ENCODE measurements at regions not wholly inside any gene's neighbourhood (a gene's known extent, or its start where the extent isn't known, plus 50 kb on each side); places are given as distances from the start of the nearest gene placed in this dataset.

DNA sequence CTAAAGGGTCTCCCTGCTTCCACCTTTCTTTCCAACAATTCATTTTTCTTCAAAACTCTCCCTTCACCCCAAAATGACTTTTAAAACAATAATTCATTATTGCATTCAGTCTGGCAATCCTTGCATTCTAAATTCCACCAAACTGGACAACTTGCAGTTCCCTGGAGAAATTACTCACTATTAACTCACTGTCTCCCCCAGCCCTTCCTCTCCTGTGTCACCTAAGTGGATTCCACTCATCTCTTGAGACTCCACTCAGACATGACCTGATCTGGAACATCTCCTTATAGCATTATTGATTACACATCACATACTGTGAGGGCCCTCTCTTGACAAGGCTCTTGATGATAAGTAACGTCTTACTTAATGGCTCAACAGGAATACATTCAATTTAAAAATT, 257.1 kb downstream of the BRINP2 start:
- Histone ChIP-seq H3K9me3 (no peaks in the 10 kb centered on the region), H3K27me3 (no peaks in the 10 kb centered on the region), H3K4me3 (no peak overlapping the region), H3K36me3 (no peaks in the 10 kb centered on the region), H3K4me1 (no peaks in the 10 kb centered on the region), H3K27ac (no peak overlapping the region)
- no peak for DNase-seq (ENCODE audit: low spot score in 2 of 2)
- intact Hi-C loops (cut with DNase I; ENCODE audit: low total_unique reads): no loop called here
- TF ChIP-seq, protein P1, sequence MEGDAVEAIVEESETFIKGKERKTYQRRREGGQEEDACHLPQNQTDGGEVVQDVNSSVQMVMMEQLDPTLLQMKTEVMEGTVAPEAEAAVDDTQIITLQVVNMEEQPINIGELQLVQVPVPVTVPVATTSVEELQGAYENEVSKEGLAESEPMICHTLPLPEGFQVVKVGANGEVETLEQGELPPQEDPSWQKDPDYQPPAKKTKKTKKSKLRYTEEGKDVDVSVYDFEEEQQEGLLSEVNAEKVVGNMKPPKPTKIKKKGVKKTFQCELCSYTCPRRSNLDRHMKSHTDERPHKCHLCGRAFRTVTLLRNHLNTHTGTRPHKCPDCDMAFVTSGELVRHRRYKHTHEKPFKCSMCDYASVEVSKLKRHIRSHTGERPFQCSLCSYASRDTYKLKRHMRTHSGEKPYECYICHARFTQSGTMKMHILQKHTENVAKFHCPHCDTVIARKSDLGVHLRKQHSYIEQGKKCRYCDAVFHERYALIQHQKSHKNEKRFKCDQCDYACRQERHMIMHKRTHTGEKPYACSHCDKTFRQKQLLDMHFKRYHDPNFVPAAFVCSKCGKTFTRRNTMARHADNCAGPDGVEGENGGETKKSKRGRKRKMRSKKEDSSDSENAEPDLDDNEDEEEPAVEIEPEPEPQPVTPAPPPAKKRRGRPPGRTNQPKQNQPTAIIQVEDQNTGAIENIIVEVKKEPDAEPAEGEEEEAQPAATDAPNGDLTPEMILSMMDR (IDR thresholded peaks at IDR 0.05): no peak
- no peak for TF ChIP-seq POLR2A (IDR thresholded peaks at IDR 0.05)
- TF ChIP-seq POLR2AphosphoS5 (IDR thresholded peaks at IDR 0.05): no peak

- Histone ChIP-seq H3K27me3 (no peaks in the 10 kb centered on the region), H3K4me1 (no peaks in the 10 kb centered on the region), H3K9me3 (no peaks in the 10 kb centered on the region), H3K4me3 (no peak overlapping the region), H3K36me3 (no peaks in the 10 kb centered on the region), H3K27ac (no peak overlapping the region)
- intact Hi-C loops (cut with DNase I; ENCODE audit: low total_unique reads): no loop called here
- TF ChIP-seq POLR2AphosphoS5 (IDR thresholded peaks at IDR 0.05): no peak
- TF ChIP-seq, protein P1 (IDR thresholded peaks at IDR 0.05): no peak
- no peak for TF ChIP-seq POLR2A (IDR thresholded peaks at IDR 0.05)
- DNase-seq (ENCODE audit: low spot score in 2 of 2): no peak
These were observed 255.7 kb downstream of the BRINP2 start for GRCh38 chr1:177426497-177426896.

DNA sequence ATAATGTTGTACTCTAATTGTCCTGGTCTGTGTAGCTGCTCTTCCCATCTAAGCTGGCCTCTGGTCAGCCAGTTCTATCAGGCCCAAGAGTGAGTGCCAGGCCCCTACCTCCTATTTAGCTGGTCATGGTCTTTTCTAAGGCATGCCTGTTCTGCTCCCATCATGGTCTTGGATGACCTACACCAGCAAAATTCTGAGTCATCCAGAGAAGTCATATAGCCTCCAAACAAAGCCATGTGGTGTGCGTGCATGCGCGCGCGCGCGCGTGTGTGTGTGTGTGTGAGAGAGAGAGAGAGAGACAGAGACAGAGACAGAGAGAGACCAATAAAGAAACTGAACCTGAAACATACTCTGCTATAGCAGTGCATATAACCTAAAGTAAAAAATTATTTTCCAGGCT, 254.4 kb downstream of the BRINP2 start:
- no peak overlapping the region for H3K27ac ChIP-seq
- intact Hi-C loops (cut with DNase I; ENCODE audit: low total_unique reads): no loop called here
- TF ChIP-seq POLR2A (IDR thresholded peaks at IDR 0.05): no peak
- TF ChIP-seq POLR2AphosphoS5 (IDR thresholded peaks at IDR 0.05): no peak
- TF ChIP-seq, protein P1 (IDR thresholded peaks at IDR 0.05): no peak
- no peaks in the 10 kb centered on the region for H3K36me3 ChIP-seq
- H3K27me3 ChIP-seq: no peaks in the 10 kb centered on the region
- DNase-seq (ENCODE audit: low spot score in 2 of 2): no peak
- H3K9me3 ChIP-seq: no peaks in the 10 kb centered on the region
- H3K4me1 ChIP-seq: no peaks in the 10 kb centered on the region
- H3K4me3 ChIP-seq: no peak overlapping the region

- Histone ChIP-seq H3K27me3 (no peaks in the 10 kb centered on the region), H3K36me3 (no peaks in the 10 kb centered on the region), H3K4me1 (no peaks in the 10 kb centered on the region), H3K4me3 (no peak overlapping the region), H3K9me3 (no peaks in the 10 kb centered on the region), H3K27ac (no peak overlapping the region)
- TF ChIP-seq POLR2AphosphoS5 (IDR thresholded peaks at IDR 0.05): no peak
- DNase-seq (ENCODE audit: low spot score in 2 of 2): no peak
- intact Hi-C loops (cut with DNase I; ENCODE audit: low total_unique reads): no loop called here
These were observed 254.0 kb downstream of the BRINP2 start for GRCh38 chr1:177424744-177425143.

GRCh38 chr1:177423090-177423489, 252.3 kb downstream of the BRINP2 start:
- H3K27ac ChIP-seq: no peak overlapping the region
- intact Hi-C loops (cut with DNase I; ENCODE audit: low total_unique reads): no loop called here
- H3K36me3 ChIP-seq: no peaks in the 10 kb centered on the region
- H3K4me1 ChIP-seq: no peaks in the 10 kb centered on the region
- DNase-seq (ENCODE audit: low spot score in 2 of 2): no peak
- H3K9me3 ChIP-seq: no peaks in the 10 kb centered on the region
- H3K27me3 ChIP-seq: no peaks in the 10 kb centered on the region
- TF ChIP-seq POLR2A (IDR thresholded peaks at IDR 0.05): no peak
- TF ChIP-seq POLR2AphosphoS5 (IDR thresholded peaks at IDR 0.05): no peak
- TF ChIP-seq, protein P1 (IDR thresholded peaks at IDR 0.05): no peak
- no peak overlapping the region for H3K4me3 ChIP-seq

- H3K9me3 ChIP-seq: no peaks in the 10 kb centered on the region
- intact Hi-C loops (cut with DNase I; ENCODE audit: low total_unique reads): no loop called here
- TF ChIP-seq POLR2A (IDR thresholded peaks at IDR 0.05) (no peak), POLR2AphosphoS5 (IDR thresholded peaks at IDR 0.05) (no peak)
- TF ChIP-seq, protein P1 (IDR thresholded peaks at IDR 0.05): no peak
- no peaks in the 10 kb centered on the region for H3K36me3 ChIP-seq
- no peaks in the 10 kb centered on the region for H3K4me1 ChIP-seq
- no peak overlapping the region for H3K4me3 ChIP-seq
- H3K27me3 ChIP-seq: no peaks in the 10 kb centered on the region
- DNase-seq (ENCODE audit: low spot score in 2 of 2): no peak
- H3K27ac ChIP-seq: no peak overlapping the region
These were observed 243.3 kb downstream of the BRINP2 start for GRCh38 chr1:177413982-177414596.

Data from breast epithelium (tissue), 4 donors.